OCI-LY1 (cell line): ENCODE measurements at regions not wholly inside any gene's neighbourhood (a gene's known extent, or its start where the extent isn't known, plus 50 kb on each side); places are given as distances from the start of the nearest gene placed in this dataset.
"Not testable (repeated sequence)": the region's sequence is repeated elsewhere in the genome, so short reads cannot be mapped to it uniquely, and the experiment has no call there.

Experiments used
- H2AFZ ChIP-seq: fragments of 200-600 bp; sonication (generic), shearing (Covaris generic); 2 replicates; pipeline ENCODE4 v1.6.0; 2014; ENCODE audit warnings: antibody characterized with exemption, mild to moderate bottlenecking, low read length
- H3F3A ChIP-seq: fragments of 200-600 bp; sonication (generic), shearing (Covaris generic); 2 replicates; pipeline ENCODE4 v1.6.0; 2014; ENCODE audit warnings: mild to moderate bottlenecking, antibody characterized with exemption, low read length, moderate library complexity; ENCODE audit not compliant: insufficient read depth
- H3K27ac ChIP-seq: fragments of 200-600 bp; sonication (generic); 2 replicates; pipeline ENCODE4 v1.5.1; 2014; ENCODE audit warnings: low read length, mixed run types, mild to moderate bottlenecking, low read depth; ENCODE audit not compliant: poor library complexity, severe bottlenecking
- H3K27me3 ChIP-seq: fragments of 200-600 bp; sonication (generic); 2 replicates; pipeline ENCODE4 v1.6.0; 2014; ENCODE audit warnings: antibody characterized with exemption, mild to moderate bottlenecking, low read length, moderate library complexity; ENCODE audit not compliant: insufficient read depth
- H3K36me3 ChIP-seq: fragments of 200-600 bp; sonication (generic); 2 replicates; pipeline ENCODE4 v1.6.1; 2014; ENCODE audit warnings: mild to moderate bottlenecking, antibody characterized with exemption, low read length, moderate library complexity, mixed read lengths; ENCODE audit not compliant: insufficient read depth
- H3K4me1 ChIP-seq: fragments of 200-600 bp; sonication (generic); 2 replicates; pipeline ENCODE4 v1.5.1; 2014; ENCODE audit warnings: mild to moderate bottlenecking, low read length, moderate library complexity; ENCODE audit not compliant: insufficient read depth, severe bottlenecking
- H3K4me2 ChIP-seq: fragments of 200-600 bp; sonication (generic), shearing (Covaris generic); 2 replicates; pipeline ENCODE4 v1.6.1; 2014; ENCODE audit warnings: low read length
- H3K4me3 ChIP-seq: fragments of 200-600 bp; sonication (generic); 2 replicates; pipeline ENCODE4 v1.5.1; 2014; ENCODE audit warnings: low read length, low read depth, mild to moderate bottlenecking, mixed read lengths; ENCODE audit not compliant: poor library complexity, severe bottlenecking
- H3K79me2 ChIP-seq: fragments of 200-600 bp; shearing (Covaris generic); 2 replicates; pipeline ENCODE4 v1.6.1; 2016; ENCODE audit warnings: mixed run types, low read length, mixed read lengths; ENCODE audit not compliant: insufficient read depth
- H3K9ac ChIP-seq: fragments of 200-600 bp; sonication (generic), shearing (Covaris generic); 2 replicates; pipeline ENCODE4 v1.6.1; 2014; ENCODE audit warnings: mild to moderate bottlenecking, low read length, mixed read lengths
- H3K9me2 ChIP-seq: fragments of 200-600 bp; sonication (generic), shearing (Covaris generic); 2 replicates; pipeline ENCODE4 v1.6.1; 2014; ENCODE audit warnings: low read depth, mild to moderate bottlenecking, low read length, mixed read lengths
- H3K9me3 ChIP-seq: fragments of 200-600 bp; shearing (Covaris generic); 2 replicates; pipeline ENCODE4 v1.6.1; 2014; ENCODE audit warnings: low read length, mixed read lengths
- H4K20me1 ChIP-seq: fragments of 200-600 bp; sonication (generic), shearing (Covaris generic); 2 replicates; pipeline ENCODE4 v1.6.0; 2016; ENCODE audit warnings: mild to moderate bottlenecking, low read length; ENCODE audit not compliant: insufficient read depth
- EZH2 ChIP-seq: fragments of 200-600 bp; sonication (generic), shearing (Covaris generic); IDR thresholded peaks from 2 replicates; pipeline ENCODE4 v1.8.0; 2017; ENCODE audit warnings: borderline replicate concordance, mixed run types, mild to moderate bottlenecking, antibody characterized with exemption, low read length, moderate library complexity, mixed read lengths
- TF ChIP-seq, protein P1 (sequence below): fragments of 200-600 bp; sonication (generic), shearing (Covaris generic); IDR thresholded peaks from 2 replicates; pipeline ENCODE4 v1.5.1; 2017; ENCODE audit warnings: mild to moderate bottlenecking, antibody characterized with exemption, low read length, moderate library complexity, mixed read lengths

DNA sequence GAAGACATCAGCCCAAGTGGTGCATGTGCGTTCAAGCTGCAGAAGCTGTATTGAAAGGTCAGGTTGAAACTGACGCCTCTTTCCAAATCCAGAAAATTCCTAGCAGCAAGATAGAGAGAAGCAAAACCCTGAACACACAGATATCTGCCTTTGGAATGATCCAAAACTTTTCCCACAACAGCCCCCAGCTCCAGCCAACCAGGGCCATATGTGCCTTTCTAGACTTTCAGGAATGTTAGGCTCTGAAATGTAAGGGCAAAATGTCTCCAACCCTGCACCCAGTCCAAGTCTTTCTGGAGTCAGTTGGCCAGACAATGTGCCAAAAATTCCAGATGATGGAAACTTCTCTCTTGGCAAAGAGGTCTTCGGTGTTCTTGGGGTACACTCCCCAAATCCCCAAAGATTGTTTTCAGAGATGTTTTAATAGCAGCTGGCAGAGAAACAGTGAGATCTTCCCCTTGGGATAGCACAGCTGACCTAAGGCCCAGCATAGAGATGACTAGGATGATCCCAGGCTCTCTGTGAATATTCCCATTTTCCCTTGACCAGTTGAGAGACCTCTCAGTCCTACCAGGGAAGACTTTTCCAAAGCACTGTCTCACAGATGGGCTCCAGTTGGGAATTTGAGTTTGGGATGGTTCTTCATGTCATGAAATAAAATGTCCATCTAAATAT lies 440.4 kb upstream of the CD180 start:
- no peaks in the 10 kb centered on the region for H3K27me3 ChIP-seq
- H3K9me2 ChIP-seq = no peaks in the 10 kb centered on the region
- no peaks in the 10 kb centered on the region for H3K4me1 ChIP-seq
- no peaks in the 10 kb centered on the region for H3K9me3 ChIP-seq
- no peak for TF ChIP-seq EZH2
- TF ChIP-seq, protein P1, sequence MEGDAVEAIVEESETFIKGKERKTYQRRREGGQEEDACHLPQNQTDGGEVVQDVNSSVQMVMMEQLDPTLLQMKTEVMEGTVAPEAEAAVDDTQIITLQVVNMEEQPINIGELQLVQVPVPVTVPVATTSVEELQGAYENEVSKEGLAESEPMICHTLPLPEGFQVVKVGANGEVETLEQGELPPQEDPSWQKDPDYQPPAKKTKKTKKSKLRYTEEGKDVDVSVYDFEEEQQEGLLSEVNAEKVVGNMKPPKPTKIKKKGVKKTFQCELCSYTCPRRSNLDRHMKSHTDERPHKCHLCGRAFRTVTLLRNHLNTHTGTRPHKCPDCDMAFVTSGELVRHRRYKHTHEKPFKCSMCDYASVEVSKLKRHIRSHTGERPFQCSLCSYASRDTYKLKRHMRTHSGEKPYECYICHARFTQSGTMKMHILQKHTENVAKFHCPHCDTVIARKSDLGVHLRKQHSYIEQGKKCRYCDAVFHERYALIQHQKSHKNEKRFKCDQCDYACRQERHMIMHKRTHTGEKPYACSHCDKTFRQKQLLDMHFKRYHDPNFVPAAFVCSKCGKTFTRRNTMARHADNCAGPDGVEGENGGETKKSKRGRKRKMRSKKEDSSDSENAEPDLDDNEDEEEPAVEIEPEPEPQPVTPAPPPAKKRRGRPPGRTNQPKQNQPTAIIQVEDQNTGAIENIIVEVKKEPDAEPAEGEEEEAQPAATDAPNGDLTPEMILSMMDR = no peak
- no peak overlapping the region for H3K9ac ChIP-seq
- no peaks in the 10 kb centered on the region for H3K79me2 ChIP-seq
- H4K20me1 ChIP-seq = no peaks in the 10 kb centered on the region
- H2AFZ ChIP-seq = no peak overlapping the region
- no peaks in the 10 kb centered on the region for H3F3A ChIP-seq
- no peak overlapping the region for H3K4me2 ChIP-seq
- H3K27ac ChIP-seq = no peak overlapping the region
- H3K4me3 ChIP-seq = no peak overlapping the region
- H3K36me3 ChIP-seq = no peaks in the 10 kb centered on the region

DNA sequence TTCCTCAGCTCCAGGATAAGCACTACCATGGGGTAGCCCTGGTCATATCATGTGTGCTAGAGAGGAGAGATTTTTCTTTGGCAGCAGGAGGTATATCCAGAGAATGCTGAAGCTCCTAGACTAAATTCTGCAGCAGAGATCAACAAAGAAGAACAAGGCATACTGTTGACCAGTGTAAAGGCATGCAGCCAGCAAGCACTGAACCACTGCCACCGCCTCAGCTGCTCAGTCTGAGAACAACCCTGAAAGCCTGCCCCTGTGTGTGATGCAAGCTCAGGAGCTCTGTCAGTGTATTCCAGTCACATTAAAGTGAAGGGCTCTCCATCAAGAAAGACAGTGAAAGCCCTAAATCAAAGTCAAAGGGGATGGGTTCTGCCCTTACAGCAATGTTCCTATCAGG lies 439.5 kb upstream of the CD180 start:
- no peak overlapping the region for H3K9ac ChIP-seq
- no peak overlapping the region for H3K4me2 ChIP-seq
- H3K27ac ChIP-seq = no peak overlapping the region
- no peaks in the 10 kb centered on the region for H3K4me1 ChIP-seq
- no peaks in the 10 kb centered on the region for H3K79me2 ChIP-seq
- H3F3A ChIP-seq = no peaks in the 10 kb centered on the region
- no peaks in the 10 kb centered on the region for H3K9me2 ChIP-seq
- no peak overlapping the region for H3K4me3 ChIP-seq
- no peaks in the 10 kb centered on the region for H3K36me3 ChIP-seq
- no peaks in the 10 kb centered on the region for H3K27me3 ChIP-seq
- H2AFZ ChIP-seq = no peak overlapping the region
- no peak for TF ChIP-seq EZH2
- TF ChIP-seq, protein P1 = no peak
- H3K9me3 ChIP-seq = no peaks in the 10 kb centered on the region
- H4K20me1 ChIP-seq = no peaks in the 10 kb centered on the region

DNA sequence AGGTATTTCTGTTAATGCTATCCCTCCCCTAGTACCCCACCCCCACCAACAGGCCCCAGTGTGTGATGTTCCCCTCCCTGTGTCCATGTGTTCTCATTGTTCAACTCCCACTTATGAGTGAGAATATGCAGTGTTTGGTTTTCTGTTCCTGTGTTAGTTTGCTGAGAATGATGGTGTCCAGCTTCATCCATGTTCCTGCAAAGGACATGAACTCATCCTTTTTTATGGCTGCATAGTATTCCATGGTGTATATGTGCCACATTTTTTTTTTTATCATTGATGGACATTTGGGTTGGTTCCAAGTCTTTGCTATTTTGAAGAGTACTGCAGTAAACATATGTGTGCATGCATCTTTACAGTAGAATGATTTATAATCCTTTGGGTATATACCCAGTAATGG lies 430.5 kb upstream of the CD180 start:
- H3K9me2 ChIP-seq, H3K27me3 ChIP-seq, H3K9me3 ChIP-seq, H3K36me3 ChIP-seq, H3F3A ChIP-seq, H3K9ac ChIP-seq, H2AFZ ChIP-seq, H3K4me1 ChIP-seq, H3K4me3 ChIP-seq, H3K4me2 ChIP-seq, H4K20me1 ChIP-seq, H3K79me2 ChIP-seq, H3K27ac ChIP-seq: not testable (repeated sequence)

- no peak overlapping the region for H3K4me3 ChIP-seq
- no peaks in the 10 kb centered on the region for H4K20me1 ChIP-seq
- H3K36me3 ChIP-seq = no peaks in the 10 kb centered on the region
- H3K27ac ChIP-seq = no peak overlapping the region
- H3K79me2 ChIP-seq = no peaks in the 10 kb centered on the region
- H3K4me1 ChIP-seq = no peaks in the 10 kb centered on the region
- H3K27me3 ChIP-seq = no peaks in the 10 kb centered on the region
- H3K4me2 ChIP-seq = no peak overlapping the region
- no peaks in the 10 kb centered on the region for H3K9me3 ChIP-seq
- no peak overlapping the region for H3K9ac ChIP-seq
- H2AFZ ChIP-seq = no peak overlapping the region
- no peaks in the 10 kb centered on the region for H3K9me2 ChIP-seq
- H3F3A ChIP-seq = no peaks in the 10 kb centered on the region
- no peak for TF ChIP-seq EZH2
- TF ChIP-seq, protein P1 = no peak
Measured at GRCh38 chr5:67623078-67623477, 426.5 kb upstream of the CD180 start.
